SKM-1 treated with dmso at 0.1 percent for 144 hours (cell line): ENCODE measurements at regions not wholly inside any gene's neighbourhood (a gene's known extent, or its start where the extent isn't known, plus 50 kb on each side); places are given as distances from the start of the nearest gene placed in this dataset.
"Not testable (repeated sequence)": the region's sequence is repeated elsewhere in the genome, so short reads cannot be mapped to it uniquely, and the experiment has no call there.

ENCODE experiments used
- DNase-seq: peaks from one replicate; lab custom pipeline; 2025; ENCODE audit not compliant: unreplicated experiment; lab: John Stamatoyannopoulos, UW

DNA sequence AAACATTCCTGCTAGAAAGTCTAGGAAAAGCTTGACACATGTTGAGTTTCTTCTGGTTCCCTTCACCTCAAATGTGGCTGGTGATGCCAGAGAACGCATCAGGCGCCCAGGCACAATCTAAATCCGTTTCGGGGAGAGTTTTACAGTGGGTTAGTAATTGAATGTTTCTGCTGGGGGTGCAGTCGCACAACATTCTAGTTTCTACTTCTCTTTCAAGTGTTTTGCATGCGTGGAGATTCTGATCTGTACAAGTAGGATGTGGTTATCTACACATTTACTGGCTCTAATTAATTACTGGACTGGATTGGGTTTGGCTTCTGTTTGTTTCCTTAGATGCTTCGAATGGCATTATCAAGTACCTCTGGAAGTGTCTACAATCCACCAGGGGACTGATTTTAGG, 173.8 kb downstream of the TMEM26 start:
- DNase-seq: no peak

DNA sequence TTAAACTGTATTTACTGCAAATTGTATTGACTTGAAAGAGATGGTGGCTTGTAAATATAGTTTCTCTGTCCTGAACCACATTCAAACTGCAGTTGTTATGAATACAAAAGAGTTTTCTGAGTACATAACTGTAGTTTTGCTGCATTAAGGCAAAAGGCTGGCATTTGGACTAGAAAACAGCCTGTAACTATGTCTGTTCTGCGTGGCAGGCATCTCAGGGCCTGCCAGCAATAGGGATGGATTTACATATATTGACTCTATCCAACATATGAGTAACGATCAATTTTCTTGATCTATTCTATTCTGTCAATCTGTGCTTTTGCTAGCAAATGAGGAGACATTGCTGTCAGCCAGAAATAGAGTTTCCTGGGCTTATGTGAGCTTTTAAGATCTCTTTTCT, 174.6 kb downstream of the TMEM26 start:
- DNase-seq: no peak

DNA sequence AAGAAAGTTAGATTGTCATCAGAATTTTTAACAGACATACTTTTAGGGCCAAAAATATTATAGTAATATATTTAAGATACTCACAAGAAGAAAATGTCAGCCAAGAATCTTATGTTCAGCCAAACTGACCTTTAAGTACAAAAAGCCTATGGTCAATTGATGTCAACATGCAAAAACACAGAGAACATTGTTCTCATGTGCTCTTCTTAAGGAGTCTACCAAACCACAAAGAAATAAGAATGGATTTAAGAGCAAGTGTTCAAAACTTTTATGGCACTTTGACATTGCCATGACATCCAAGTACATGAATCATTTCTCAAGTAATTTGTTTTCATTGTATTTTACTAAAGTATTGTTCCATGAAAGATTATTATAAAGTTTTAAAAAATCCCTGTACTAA, 180.4 kb downstream of the TMEM26 start:
- no peak for DNase-seq

DNA sequence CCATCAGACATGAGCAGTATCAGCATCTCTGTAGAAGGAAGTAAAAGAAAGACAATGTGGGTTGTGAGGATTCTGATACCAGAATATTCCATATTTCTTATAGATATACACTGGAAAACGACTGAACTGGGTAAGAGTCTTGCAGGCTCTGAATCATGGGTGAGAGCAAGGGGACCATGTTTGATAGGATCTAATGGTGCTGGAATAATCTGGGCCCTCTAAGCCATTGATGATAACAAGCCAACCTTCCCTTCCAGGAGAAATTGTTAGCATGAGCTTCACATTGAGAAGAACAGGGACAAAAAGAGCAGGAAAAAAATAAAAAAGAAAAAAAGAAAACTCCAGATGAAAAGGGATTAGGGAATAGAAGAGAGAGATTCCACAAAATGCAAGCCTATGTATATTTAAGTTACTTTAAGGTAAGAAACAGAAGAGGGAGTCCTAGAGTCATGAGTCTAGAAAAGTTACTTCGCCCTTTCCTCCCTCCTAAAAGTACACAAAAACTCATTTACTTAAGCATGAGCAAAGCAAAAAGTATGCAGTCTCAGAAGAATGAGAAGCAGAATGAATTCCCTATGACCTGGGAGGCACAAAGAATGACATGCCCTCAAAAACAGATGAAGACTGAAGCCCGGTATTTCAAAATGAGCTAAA, 181.9 kb downstream of the TMEM26 start:
- DNase-seq: no peak

DNA sequence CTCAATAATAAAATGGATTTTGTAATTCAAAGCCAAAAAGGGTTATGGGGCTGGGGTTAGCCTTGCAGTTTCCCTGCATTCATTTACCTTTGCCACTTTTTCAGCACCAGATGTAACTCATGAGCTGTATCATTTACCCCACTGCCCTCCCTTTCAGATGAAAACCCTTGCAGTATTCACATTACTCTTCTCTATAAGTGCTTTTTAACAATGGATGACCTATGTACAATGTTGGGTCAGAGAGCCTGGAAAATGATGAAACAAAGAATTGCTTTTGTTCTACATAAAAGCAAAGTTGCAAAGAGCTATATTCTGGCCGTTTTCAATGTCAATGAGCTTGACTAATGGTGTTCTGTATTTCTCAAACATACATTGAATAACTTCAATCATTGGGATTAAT, 189.7 kb downstream of the TMEM26 start:
- DNase-seq: no peak

DNA sequence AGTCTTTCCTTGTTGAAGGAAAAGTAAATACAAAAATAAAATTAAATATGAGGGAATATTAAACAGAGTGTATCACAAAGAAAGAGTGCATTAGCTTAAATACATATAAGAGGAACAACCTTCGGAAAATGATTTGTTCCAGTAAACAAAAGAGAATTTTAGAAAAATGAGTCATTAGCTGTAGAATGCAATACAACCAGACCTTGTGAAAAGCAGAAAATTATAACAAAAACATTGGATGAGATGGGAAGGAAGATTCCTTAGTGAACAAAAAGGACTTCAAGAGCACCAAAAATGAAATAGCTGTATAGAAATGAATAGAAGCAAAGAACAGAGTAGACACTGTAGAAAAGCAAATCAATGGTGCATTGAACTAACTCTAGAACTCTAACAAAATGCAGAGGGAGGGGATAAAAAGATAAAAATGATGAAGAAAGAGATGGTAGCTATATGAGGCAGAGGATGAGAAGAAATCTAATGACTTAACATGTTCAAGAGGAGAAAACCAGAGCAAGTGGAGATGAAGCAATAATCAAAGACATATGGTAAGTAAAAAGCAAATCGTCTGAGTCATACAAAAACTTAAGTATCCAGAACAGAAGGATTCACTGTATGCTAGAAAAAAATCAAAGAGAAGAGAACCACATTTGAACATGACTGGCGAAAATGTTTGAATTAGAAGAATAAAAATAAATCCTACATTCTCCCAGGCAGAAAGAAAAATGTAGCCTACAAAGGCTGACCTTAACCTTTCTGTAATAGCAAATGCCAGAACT, 190.5 kb downstream of the TMEM26 start:
- no peak for DNase-seq

DNA sequence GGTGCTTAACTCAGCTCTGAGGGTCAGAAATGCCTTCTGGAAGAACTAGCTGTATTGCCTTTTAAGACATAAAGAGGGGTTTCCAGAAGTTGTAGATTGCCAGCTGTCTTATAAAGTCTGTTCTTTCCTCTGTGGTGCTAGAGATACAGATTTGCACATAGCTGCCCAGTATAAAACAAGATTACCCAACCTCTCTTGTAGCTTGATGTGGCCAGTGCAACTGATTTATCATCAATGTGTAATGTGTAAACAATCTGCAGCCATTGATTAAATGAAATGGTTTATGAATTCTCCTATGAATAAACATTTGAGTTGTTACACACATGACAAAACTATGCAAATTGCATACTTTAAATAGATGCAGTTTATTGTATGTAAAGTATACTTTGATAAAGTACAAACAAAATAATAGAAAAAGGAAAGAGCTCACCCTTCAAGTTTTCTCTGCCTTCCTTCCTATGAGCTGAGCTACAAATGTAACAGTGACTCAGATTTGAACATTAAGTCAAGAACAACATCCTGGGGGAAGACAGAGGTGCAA, 195.2 kb downstream of the TMEM26 start:
- DNase-seq: no peak

DNA sequence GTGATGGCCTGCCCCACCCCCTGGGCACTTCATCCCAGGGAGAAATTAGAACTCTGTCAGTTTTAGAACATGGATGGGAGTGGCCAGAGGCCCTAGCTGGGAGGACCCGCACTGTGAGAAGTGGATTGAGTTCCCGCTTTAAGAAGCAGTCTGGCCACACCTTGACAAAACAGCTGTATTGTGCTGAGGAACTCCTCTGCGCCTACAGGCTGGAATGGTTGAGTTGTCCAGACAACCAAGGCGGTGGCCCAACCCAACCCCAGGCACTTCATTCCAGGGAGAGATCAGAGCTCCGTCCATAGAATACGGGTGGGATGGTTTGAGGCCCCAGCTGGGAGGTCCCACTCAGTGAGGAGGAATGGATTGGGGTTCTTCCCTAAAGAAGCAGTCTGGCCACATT, 196.0 kb downstream of the TMEM26 start:
- DNase-seq: no peak

DNA sequence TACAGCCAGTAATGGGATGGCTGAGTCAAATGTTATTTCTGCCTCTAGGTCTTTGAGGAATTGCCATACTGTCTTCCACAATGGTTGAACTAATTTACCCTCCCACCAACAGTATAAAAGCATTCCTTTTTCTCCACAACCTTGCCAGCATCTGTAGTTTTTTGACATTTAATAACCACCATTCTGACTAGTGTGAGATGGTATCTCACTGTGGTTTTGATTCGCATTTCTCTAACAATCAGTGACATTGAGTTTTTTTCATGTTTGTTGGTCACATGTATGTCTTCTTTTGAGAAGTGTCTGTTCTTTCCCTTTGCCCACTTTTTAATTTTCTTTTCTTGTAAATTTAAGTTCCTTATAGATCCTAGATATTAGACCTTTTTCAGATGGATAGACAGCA, 200.9 kb downstream of the TMEM26 start:
- DNase-seq: not testable (repeated sequence)

DNA sequence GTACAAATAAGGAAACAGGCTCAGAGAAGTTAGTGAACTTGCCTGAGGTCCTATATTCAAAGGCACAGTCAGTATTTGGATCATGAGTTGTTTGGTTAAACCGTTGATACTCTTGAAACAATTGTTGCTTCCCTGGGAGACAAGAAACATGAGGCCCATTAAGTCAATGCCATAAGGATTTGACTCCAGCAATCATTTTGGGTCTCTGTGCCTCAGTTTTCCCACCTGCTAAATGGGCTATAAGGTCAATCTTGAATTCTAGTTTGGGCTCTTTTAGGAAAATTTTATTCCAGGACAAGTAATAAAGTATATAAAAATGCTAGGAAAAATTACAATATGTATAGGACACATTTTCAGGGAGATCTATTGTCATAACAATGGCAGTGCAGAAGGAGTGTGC, 202.1 kb downstream of the TMEM26 start:
- no peak for DNase-seq

DNA sequence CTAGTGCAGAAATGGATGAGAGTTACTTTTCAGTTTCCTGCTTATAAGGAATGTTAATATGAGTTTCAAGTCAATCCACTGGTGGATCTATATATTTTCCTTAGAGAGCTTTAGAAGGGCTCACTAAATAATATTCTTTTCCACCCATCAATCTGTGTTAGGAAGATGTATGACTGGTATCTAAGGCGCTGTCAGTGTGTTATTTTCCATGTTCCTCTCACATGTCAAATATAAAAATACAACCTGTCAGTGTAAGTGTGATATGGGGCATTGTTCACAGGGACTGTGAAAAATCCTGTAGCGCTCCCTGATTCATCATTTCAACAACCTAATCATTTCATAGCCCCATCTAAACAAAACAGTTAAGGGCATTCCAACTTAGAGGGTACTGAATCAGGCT, 203.1 kb downstream of the TMEM26 start:
- no peak for DNase-seq

DNA sequence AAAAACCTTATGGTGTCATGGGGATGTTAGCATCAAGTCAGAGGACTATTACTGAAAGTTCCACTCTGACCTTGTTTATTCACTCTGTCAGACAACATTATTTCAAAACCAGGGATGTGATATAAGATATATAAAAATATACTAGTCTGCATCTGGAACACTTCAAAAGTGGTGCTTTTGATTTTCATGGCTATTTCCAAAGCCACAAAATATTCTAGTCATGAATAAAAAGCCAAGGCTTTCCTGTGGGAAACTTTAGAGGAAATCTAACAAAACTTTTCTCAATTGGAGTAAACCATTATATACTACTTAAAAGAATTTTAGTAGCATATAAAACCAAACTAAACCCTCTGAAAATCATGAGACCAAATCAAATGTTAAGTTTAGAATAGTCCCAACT, 205.2 kb downstream of the TMEM26 start:
- DNase-seq: no peak

DNA sequence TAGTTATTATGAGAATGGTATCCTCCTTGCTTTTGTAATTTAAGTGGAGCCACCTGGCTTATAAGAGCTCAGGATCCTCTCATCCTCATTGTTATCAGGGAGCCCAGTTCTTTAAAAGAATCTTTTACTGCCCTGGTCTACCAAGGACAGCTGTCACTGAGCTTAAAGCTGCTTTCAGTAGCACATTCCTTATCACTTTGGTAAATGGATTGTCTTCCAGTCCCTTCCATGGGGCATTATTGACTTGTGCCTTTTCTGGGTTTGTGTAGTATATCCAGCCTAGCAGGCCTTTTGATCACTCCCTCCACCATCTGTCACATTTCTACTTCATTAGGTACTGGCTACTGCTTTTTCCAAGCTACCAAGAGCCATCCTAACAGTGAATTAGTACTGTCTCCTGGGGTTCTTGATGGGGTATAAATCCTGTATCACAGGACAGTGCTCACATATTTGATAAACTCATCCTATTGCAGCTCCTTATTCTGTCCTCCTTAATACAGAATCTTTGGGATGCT, 208.9 kb downstream of the TMEM26 start:
- no peak for DNase-seq

DNA sequence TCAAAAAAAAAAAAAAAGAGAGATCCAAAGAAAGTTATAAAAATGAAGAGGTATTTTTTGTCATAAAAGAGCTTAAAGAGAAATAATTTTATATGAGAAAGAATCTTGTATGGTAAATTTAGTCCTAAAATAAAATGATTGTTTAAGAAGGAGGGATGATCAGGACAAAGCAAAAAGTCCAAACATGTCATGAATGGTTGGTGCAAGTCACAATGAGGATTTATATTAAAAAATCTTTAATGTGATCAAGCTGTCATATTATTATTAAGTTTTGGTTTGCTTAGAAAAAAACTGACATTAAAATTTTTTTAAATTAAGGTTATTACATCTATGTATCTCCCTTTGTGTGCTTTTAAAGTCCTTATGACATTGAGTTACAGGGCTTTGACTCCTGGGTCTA, 220.4 kb downstream of the TMEM26 start:
- no peak for DNase-seq

DNA sequence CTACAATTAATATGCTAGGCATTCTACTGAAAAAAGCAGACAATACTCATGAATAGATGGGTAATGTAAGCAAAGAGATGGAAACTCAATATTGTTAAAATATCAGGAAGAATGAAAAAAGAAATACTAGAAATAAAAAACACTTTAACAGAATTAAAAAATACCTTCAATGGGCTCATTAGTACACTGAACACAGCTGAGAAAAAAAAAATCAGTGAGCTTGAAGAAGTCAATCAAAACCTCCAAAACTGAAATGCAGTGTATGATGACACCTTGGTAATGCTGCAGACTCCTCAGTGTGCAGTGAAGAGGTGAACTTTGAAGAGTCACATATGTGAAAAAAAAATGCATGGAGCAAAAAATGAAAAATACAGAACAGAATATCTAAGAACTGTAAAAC, 227.2 kb downstream of the TMEM26 start:
- DNase-seq: no peak

DNA sequence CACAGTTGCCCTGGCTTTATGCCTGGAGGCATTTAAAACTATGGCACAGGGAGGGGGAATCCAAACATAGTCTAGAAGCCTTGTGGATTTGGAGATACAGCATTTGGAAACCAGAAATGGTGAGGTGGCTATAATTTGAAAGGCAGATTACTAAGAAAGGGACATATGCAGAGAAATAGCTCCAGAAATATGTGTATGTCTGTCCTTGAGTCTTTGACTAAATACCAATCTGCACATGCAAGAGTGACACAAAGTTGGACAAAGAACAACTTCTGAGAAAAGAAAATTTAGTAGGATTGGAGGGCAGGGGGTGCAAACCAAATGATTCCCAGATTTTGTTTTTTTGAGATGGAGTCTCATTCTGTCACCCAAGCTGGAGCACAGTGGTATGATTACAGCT, 229.6 kb downstream of the TMEM26 start:
- DNase-seq: no peak

DNA sequence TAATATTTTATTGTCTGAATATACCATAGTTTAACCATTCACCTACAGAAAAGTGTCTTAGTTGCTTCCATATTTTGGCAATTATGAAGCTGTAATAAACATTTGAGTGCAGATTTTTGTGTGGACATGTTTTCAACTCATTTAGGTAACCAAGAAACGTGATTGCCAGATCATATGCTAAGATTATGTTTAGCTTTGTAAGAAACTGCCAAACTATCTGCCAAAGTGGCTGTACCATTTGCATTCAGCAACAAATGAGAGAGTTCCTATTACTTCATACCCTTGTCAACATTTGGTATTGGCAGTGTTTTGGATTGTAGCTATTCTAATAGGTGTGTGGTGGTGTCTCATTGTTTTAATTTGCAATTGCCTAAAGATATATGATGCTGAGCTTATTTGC, 233.5 kb downstream of the TMEM26 start:
- no peak for DNase-seq

DNA sequence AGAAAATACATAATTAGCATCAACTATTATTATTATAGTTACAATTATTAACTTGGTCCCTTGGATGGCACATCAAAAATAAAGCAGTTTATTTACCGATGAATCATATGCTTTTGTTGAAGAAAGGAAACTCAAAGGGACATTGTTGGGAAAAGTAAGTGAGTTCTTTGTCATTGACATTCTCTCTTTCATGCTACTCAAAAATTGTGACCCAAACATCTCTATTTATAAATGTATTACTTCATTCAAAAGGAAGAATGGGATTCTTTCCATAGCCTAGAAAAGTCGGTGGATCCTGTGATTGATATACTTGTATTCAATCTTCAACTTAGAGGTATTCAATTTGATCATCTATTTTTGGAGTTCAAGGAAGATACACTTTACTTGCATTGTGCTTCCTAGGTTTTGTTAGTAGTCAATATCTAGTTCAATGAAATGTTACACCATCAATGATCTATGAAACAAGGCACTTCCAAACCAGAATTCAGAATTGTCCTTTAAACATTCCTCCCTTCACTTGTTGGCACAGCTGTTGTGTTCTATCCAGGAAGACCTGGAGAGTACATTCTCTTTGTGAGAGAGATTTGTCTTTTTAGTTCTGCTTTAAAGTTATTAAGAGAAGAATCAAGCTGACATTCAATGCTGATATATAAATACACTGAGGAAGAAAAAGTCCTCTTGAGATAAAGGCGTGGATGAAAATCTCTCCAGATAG, 235.2 kb downstream of the TMEM26 start:
- no peak for DNase-seq

DNA sequence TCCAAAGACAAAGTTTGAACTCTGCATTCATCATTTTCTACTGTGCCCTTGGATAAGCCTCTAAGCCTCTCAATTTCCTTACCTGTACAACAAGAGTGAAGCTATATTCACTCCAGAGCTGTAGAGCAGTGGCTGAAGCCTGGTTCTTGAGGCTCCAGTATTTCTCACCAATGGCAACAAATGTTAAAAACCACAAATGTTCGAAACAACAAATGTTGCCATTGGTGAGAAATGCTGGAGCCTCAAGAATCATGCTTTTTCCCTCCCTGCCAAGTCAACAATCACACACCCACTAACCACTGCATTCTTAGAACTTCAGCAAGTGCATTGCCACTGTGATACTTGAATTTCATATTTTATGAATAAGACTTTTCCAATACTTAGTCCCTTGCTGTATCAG, 237.9 kb downstream of the TMEM26 start:
- DNase-seq: no peak

DNA sequence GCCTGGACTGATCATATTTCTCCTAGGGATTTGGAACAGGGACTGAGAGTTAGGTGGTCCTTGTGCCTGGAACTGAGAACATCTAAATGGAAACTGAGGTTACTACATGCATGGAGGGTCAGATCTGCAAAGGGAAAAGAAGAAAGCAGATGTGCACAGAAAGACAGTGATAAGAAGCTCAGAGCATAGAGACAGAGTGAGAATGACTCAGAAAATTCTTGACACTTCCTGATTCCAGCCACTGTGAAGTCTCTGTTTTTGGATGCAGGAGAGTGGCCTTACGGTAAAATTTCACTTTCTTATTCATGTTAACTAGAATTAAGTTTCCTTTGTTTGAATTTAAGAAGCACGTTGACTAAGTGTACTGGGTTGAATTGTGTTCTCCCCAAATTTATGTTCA, 241.7 kb downstream of the TMEM26 start:
- DNase-seq: no peak

DNA sequence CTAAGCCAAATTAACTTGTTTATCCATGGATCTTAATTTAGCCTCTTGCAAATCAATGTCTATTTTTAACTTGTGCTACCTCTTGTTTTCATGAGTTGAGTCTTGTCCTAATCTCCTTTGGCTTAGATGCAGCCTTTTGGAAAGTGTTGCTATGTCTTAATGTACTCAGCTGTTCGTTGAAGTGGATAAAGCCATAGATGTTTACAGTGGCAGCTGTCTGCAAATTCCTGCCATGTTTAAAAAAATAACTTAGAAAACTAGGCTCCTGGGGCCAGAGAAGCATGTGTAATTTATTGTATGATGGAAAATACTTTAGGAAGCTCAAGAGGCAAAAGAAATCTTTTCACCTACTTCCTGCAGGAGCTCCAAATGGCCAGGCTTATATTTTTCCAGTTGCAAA, 253.1 kb upstream of the RHOBTB1 start:
- no peak for DNase-seq

DNA sequence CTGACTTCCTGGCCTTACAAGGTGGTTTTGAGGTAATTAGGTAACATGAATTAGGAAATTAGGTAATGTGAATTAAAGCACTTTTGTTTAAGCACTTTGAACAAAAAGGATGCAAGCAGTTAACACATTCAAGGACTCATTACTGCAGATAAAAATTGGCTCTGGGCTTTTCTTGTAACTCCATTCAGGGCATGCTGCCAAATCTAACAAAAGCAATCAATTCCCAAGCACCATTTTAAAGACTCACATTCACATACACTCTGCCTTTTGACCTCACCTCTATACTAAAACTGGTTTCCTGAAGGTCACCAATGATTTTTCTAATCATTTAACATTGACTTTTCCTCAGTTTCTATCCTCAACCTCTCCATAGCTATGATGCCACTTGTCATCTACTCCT, 251.2 kb upstream of the RHOBTB1 start:
- DNase-seq: no peak
